ENCODE measurements at regions not wholly inside any gene's neighbourhood (a gene's known extent, or its start where the extent isn't known, plus 50 kb on each side); places are given as distances from the start of the nearest gene placed in this dataset.

GRCh38 chr15:96092186-96092585 lies 238.3 kb upstream of the NR2F2 start:
- no peak overlapping the region for H3K4me3 ChIP-seq (ENCODE audit: low read length)
- TF ChIP-seq CTCF (conservative IDR thresholded peaks at IDR 0.05; ENCODE audit: low read depth, low read length) = no peak
- DNase-seq (ENCODE audit: low read depth) = no peak

DNA sequence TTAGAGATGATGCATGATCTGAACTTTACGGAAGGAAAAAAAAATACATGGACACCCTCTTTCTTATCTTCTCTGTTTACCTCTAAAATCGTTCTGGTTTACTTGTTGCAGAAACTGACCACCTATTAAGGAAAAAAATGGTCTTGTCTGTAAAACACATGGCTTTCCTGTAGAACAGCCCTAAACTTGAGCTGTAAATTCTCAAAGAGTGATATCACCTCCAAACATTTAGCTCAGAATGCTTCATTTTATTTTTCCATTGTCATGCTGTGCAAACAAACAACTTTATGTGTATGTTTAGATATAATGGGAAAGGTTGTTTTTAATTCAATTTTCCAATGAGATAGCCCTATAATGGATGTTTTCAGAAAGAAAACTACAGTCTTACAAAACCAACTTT lies 237.4 kb upstream of the NR2F2 start:
- no peak for DNase-seq (ENCODE audit: low read depth)
- H3K4me3 ChIP-seq (ENCODE audit: low read length) = no peak overlapping the region
- TF ChIP-seq CTCF (conservative IDR thresholded peaks at IDR 0.05; ENCODE audit: low read depth, low read length) = no peak

DNA sequence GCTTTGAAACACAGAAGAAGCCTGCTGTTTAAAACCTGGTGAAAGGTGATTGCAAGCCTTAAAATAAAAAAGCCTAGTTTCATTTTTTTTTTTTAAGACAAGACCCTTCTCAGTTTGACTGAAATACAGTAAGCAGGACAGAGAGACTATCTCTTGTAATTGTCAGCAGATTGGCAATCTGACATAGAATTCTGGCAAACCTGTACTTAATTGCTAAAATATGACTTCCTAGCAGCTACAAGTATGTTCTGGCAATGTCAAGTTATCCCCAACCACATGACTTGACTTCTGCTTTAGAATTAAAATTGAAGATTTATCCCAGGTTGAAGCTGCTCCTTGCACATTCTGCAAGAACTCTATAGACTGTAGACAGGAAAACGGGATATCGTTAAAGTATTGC lies 232.8 kb upstream of the NR2F2 start:
- no peak for DNase-seq (ENCODE audit: low read depth)
- no peak overlapping the region for H3K4me3 ChIP-seq (ENCODE audit: low read length)
- no peak for TF ChIP-seq CTCF (conservative IDR thresholded peaks at IDR 0.05; ENCODE audit: low read depth, low read length)

- no peak for DNase-seq (ENCODE audit: low read depth)
- H3K4me3 ChIP-seq (ENCODE audit: low read length) = no peak overlapping the region
- no peak for TF ChIP-seq CTCF (conservative IDR thresholded peaks at IDR 0.05; ENCODE audit: low read depth, low read length)
Observed at GRCh38 chr15:96102631-96103030, 227.9 kb upstream of the NR2F2 start.

- no peak for TF ChIP-seq CTCF (conservative IDR thresholded peaks at IDR 0.05; ENCODE audit: low read depth, low read length)
- no peak overlapping the region for H3K4me3 ChIP-seq (ENCODE audit: low read length)
- no peak for DNase-seq (ENCODE audit: low read depth)
Observed at GRCh38 chr15:96106181-96106580, 224.3 kb upstream of the NR2F2 start.

DNA sequence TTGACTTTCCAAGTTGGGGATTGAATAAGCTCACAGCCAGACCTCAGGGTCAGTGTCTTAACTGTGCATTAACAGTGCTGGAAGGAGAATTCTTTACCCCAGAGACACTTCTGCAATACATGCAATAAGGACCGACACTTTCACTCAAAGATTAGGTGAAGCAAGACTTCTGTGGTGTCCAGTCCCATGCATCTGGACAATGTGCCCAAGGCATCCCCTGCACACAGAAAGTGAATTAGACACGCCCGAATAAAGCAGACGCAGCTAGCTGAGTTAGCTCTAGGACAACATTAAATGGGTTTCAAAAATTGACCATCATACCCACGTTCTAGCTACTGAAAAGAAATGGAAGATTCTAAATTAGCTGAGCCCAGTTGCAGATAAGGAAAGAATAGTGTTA lies 223.9 kb upstream of the NR2F2 start:
- no peak overlapping the region for H3K4me3 ChIP-seq (ENCODE audit: low read length)
- no peak for DNase-seq (ENCODE audit: low read depth)
- TF ChIP-seq CTCF (conservative IDR thresholded peaks at IDR 0.05; ENCODE audit: low read depth, low read length) = no peak

GRCh38 chr15:96107916-96108315 lies 222.6 kb upstream of the NR2F2 start:
- no peak for TF ChIP-seq CTCF (conservative IDR thresholded peaks at IDR 0.05; ENCODE audit: low read depth, low read length)

More at GRCh38 chr15:96107916-96108315, 222.6 kb upstream of the NR2F2 start:
- no peak for DNase-seq (ENCODE audit: low read depth)
- H3K4me3 ChIP-seq (ENCODE audit: low read length) = no peak overlapping the region
